ENCODE measurements at regions not wholly inside any gene's neighbourhood (a gene's known extent, or its start where the extent isn't known, plus 50 kb on each side); places are given as distances from the start of the nearest gene placed in this dataset.

GRCh38 chr14:87503711-87504110 lies 489.3 kb downstream of the GALC start:
- no peak for DNase-seq

GRCh38 chr14:87497301-87497700 lies 495.7 kb downstream of the GALC start:
- DNase-seq = no peak

- DNase-seq = no peak
Measured at GRCh38 chr14:87494010-87494409, 499.0 kb downstream of the GALC start.

GRCh38 chr14:87492561-87492960 lies 500.4 kb downstream of the GALC start:
- DNase-seq = no peak

GRCh38 chr14:87491816-87492215 lies 501.2 kb downstream of the GALC start:
- no peak for DNase-seq

- DNase-seq = no peak
Measured at GRCh38 chr14:87489196-87489819, 503.7 kb downstream of the GALC start.

- peak; percentile 79 for DNase-seq
Measured at GRCh38 chr14:87483271-87484260, 509.4 kb downstream of the GALC start.

- DNase-seq = no peak
Measured at GRCh38 chr14:87468531-87468930, 524.5 kb downstream of the GALC start.

GRCh38 chr14:87467578-87467977 lies 525.4 kb downstream of the GALC start:
- no peak for DNase-seq

GRCh38 chr14:87465770-87466169 lies 527.2 kb downstream of the GALC start:
- no peak for DNase-seq

GRCh38 chr14:87461704-87462103 lies 531.3 kb downstream of the GALC start:
- no peak for DNase-seq

- no peak for DNase-seq
Measured at GRCh38 chr14:87457720-87458119, 535.3 kb downstream of the GALC start.

- no peak for DNase-seq
Measured at GRCh38 chr14:87450193-87450592, 542.8 kb downstream of the GALC start.

- DNase-seq = no peak
Measured at GRCh38 chr14:87449016-87449415, 544.0 kb downstream of the GALC start.

- DNase-seq = peak; percentile 3
Measured at GRCh38 chr14:87443787-87444186, 549.2 kb downstream of the GALC start.

GRCh38 chr14:87443039-87443438 lies 549.9 kb downstream of the GALC start:
- no peak for DNase-seq

GRCh38 chr14:87437158-87437557 lies 555.8 kb downstream of the GALC start:
- no peak for DNase-seq

- no peak for DNase-seq
Measured at GRCh38 chr14:87434680-87435079, 558.3 kb downstream of the GALC start.

GRCh38 chr14:87434011-87434410 lies 559.0 kb downstream of the GALC start:
- DNase-seq = no peak

GRCh38 chr14:87432698-87433097 lies 560.3 kb downstream of the GALC start:
- no peak for DNase-seq

- peak; percentile 44 for DNase-seq
Measured at GRCh38 chr14:87430810-87431209, 562.2 kb downstream of the GALC start.

- DNase-seq = no peak
Measured at GRCh38 chr14:87430214-87430613, 562.8 kb downstream of the GALC start.

GRCh38 chr14:87419925-87420324 lies 573.1 kb downstream of the GALC start:
- no peak for DNase-seq

- no peak for DNase-seq
Measured at GRCh38 chr14:87411370-87411769, 581.6 kb downstream of the GALC start.

Data from fibroblast of upper back skin (primary cell).